NCI-H1048 (cell line): ENCODE measurements at regions not wholly inside any gene's neighbourhood (a gene's known extent, or its start where the extent isn't known, plus 50 kb on each side); places are given as distances from the start of the nearest gene placed in this dataset.
"Not testable (repeated sequence)": the region's sequence is repeated elsewhere in the genome, so short reads cannot be mapped to it uniquely, and the experiment has no call there.

ENCODE experiments used
- DNase-seq: peaks from one replicate; lab custom pipeline; 2025; lab: John Stamatoyannopoulos, UW

DNA sequence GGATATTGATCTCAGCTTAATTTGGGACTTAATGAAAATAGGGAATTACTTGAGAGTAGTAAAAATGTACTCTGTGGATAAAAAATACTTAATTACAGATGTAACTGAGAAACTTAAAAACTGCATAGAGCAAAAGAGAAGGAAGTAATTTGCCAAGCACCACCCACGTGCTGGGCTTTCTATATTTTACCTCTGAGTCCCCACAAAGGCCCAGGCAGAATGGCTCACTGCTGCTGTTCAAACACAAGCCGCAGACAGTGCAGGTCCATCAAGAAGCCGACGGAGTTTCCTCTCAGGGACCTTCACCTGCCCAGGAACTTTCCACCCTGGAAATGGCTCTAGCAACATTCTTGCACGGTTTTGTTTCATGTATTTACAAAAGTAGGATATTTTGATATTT lies 77.2 kb upstream of the TRPM1 start:
- no peak for DNase-seq

DNA sequence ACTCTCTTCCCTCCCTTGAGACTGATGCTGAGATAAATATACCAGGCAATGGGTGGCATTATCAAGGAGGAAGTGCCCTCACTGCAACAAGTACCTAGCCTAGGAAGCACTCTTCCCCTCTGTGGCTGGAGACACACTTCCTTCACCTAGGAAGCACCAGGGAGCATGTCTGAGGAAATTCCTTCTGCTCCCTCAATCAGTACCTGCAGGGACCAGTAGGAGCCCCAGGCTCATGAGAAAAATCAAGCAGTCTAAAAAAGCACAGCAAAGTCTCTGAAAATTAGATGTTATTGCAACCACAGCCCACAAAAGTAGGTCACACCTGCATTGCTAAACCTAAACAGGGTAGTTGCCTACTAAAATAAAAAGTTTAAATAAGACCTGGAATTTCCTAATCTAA lies 78.2 kb upstream of the TRPM1 start:
- DNase-seq = no peak

DNA sequence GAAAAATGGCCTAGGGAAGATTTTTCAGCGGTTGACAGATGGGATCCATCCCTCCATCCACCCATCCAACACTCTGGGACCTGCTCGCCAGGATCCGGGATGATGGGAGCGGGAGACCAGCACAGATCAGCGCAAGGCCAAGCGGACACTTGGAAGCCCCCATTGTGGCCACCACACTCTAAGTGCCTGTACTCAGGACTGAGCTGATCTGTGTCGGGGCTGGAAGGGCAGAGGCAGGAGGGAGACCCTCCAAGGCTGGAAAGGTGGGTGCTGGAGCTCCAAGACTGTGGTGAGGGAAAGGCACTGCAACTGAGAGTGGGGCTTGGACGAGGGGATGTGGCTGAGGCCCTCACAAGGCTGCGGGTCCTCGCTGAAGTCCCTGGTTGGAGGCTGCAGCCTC lies 91.8 kb upstream of the TRPM1 start:
- no peak for DNase-seq

DNA sequence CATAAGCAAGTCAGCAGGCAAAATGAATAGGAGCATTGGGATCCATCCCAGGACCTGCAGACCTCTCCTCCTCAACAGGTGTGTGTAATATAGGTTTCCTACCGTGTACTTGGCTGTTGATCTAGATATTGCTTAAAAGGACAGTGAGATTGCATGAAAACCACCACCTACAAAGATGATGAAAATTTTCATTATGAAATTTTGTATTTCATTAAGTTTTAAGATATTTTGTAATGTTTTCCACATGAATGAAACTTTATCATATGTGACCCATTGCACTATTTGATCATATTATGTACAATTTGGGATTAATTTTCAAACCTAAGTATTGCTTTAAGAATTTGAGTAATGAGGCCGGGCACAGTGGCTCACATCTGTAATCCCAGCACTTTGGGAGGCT lies 94.3 kb upstream of the TRPM1 start:
- DNase-seq = no peak

DNA sequence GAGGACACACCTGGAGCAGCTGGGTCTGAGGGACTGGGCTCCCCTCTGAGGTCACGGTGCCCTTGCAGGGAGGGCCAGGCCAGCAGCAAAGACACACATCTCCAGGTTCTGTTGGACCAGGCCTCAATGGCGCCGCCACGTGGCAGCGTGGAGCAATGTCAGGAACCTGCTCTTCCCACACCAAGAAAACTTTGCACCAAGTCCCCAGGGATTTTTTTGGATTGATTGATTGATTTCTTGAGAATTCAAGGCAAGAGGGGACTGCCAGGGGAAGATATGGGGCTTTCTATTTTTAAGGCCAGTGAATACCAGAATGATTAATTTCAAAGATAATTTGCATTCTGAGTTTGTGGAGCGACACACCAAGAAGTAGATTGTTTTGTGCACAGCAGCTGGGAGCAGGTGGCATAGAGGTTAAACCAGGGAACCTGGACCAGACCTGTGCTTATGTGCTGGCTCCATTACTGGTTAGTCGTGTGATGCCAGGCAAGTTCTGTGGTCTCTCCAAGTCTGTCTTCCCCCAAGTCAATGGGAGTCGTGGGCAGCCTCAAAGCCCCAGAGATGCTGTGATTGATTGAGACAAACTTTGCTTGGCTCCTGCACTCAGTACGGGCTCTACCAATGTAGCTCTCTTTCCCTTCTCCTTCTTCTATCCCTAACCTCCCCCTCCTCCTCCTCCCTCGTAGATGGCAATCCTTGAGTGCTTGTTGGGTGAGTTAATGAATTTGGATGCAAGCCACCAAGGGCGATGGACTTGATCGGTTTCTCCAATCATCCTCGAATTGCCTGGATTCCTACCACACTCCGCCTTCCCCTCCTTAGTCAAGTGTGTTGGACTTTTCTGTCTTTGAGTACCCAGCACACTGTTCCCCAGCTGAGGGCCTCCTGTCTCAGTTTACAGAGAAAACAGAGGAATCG lies 96.2 kb upstream of the TRPM1 start:
- DNase-seq = no peak

DNA sequence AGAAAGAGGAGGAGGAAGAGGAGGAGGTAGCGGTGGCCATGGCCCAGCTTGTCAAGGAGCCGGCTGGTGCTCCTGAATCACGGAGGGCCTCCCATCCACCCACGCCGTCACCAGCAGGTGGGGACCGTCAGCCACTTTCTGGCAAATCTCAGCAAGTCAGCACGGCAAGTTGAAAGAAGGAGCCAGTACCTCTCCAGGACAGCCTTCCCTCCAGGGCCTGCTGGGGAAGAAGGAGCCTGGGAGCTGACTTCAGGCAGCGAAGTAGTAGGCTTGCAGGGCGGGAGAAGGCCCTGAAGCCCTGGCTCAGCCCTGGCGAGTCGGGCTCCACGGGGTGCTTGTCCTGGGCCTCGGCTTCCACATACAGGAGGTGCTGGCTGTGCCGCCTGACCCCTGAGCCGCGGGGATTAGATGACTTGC lies 99.2 kb upstream of the TRPM1 start:
- DNase-seq = no peak

DNA sequence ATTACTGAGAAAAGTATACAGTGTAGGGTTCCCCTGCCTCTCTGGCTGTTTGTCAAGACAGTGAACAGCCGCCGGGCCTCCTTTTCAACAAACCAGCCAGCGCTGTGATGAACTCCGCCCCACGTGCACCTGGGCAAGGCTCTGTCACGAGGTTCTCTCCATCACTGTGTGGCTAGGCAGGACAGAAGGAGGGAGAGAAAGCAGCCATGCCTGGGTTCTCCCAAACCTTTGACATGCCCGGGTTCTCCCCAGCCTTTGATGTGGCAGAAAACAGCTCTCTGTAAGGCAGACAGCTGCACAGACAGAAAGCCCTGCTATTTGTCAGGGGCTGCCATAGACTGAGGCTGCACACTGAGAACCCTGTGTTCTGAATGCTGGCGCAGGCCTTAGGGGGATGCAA lies 101.4 kb upstream of the TRPM1 start:
- no peak for DNase-seq

DNA sequence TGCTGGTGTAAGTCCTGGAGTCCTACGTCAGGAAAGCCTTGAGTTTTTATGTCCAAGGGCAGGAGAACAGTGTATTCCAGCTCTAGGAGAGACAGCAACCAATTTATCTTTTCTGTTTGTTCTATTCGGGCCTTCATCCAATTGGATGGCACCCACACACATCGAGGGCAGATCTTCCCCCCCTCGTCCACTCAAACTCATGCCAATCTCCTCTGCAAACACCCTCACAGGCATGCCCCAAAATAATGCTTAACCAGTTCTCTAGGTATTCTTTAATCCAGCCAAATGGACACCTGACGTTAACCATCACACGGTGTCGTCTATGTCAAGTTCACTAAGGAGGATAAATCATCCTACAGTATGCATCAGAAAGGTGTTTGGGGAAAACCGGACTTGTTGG lies 102.5 kb upstream of the TRPM1 start:
- no peak for DNase-seq

DNA sequence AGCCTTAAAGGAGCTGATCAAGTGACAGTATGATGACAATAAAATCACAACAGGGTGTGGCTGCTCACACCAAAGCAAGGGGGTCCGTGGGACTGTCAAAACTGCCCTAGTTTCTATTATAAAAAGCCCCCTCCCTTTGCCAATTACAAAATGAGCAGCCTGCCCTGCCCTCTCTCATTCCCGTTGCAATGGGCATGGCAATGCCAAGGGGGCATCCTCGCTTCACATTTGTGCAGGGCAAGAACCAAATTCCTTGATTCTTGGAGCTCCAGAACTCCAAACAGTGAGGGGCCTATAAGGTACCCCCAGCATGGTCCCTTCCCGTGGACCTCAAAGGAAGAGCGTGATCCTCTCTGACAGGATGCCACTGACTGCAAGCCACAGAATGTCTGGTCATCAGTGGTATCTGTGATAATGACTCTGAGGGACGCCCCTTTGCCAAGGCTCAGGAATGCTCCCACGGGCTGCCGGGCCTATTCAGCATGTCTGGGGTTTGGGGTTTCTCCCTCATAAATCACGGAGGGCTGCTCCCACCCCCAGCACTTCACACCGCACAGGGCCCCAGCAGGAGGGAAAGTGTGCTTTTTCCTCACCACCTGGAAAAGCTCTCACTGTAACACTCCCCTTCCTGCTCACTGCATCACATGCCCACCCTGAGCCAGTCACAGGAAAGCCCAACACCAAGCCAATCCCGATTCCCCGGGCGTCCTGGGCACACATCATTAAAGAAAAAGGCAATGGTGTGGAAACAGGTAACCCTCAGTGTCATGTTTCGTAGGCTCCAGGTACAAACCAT lies 105.1 kb upstream of the TRPM1 start:
- DNase-seq = no peak

DNA sequence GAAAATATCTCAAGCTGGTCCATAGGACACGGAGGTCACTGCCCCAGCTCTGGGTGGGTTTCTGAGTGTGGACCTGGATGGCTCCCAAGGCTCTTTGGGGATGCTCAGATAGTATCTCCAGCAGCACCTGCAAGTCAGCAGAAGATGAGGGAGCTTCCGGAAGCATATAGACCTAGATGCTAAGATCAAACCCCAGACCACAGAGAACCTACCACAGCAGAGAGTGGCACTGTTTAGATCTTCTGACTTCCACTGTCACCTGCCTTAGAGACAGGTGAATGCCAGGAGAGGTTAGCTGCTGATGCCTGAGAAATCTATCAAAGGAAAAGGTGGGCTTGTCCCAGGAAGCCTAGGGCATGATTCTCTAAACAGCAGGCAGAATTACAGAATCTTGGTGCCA lies 105.7 kb upstream of the TRPM1 start:
- DNase-seq = no peak

DNA sequence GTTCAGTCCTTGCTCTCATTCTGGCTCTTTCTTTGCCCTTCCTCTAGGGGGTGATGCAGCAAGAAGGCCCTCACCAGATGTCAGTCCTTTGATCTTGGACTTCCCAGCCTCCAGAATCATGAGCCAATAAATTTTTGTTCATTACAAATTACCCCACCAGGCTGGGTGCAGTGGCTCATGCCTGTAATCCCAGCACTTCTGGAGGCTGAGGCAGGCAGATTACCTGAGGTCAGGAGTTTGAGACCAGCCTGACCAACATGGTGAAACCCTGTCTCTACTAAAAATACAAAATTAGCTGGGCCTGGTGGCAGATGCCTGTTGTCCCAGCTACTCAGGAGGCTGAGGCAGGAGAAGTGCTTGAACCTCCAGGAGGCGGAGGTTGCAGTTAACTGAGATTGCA lies 106.3 kb upstream of the TRPM1 start:
- DNase-seq = not testable (repeated sequence)

DNA sequence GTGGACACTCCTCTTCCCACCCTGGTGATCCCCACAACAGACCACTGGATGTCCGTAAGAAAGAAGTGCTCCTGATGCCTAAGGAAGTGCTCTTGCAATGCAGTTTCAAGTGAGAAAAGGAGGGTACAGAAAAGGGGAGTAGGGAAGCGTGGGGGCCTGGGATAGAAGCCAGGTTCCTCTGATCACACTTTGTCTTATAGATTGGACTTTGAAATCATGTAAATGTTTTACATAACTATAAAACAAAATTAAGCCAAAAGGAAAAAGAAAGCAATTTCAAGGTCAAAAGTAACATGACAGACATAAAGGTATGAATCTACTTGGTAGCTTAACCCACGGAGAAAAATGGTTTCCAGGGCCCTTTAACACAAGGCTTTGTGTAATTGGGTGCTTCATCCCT lies 107.3 kb upstream of the TRPM1 start:
- DNase-seq = no peak

DNA sequence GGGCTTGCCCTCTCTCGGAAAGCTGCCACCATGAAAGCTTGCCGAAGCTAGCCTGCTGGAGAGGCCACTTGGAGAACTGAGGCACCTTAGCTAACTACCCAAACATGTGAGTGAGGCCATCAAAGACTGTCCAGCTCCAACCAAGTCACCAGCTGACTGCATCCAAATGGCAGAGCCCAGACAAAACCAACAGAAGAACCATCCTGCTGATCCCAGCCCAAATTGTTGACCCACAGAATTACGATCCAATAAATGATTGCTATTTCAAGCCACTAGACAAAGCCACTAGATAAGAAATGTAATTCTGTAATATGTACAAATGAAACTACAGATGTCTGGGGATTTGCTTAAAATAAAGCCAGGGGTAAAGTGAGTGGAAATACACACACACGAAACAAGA lies 109.8 kb upstream of the TRPM1 start:
- DNase-seq = no peak

DNA sequence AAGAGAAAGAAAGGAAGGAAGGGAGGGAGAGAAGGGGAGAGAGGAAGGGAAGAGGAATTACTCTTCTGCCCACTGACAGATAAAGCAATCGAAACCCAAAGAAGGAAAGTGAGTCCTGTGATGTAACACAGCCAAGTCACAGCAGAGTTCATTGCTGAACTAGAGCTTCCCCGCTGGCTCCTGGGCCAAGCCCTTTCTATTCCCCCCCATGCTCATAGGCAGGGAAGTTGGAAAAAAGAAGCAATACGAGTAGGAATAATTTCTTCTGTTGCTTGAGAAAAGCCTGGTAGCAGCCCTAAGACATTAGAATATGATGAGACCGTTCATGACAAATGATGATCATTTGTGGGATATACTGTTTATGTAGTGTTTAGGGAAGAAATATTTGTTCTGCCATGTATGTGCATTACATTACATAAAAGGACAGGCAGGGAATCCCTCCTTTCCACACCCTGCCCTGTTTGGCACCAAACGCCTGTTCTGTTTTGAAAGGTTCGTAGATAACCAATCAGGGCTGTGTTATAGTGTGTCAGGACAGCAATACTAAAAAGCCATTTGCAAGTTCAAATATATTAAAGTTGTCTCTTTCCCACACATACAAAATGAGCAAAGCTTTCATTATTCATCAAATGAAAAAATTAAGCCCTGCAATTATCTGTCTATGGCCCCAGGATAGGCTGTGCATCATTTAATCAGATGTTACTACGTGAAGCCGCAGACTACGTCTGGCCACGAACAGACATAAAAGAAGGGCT lies 111.0 kb upstream of the TRPM1 start:
- DNase-seq = no peak

DNA sequence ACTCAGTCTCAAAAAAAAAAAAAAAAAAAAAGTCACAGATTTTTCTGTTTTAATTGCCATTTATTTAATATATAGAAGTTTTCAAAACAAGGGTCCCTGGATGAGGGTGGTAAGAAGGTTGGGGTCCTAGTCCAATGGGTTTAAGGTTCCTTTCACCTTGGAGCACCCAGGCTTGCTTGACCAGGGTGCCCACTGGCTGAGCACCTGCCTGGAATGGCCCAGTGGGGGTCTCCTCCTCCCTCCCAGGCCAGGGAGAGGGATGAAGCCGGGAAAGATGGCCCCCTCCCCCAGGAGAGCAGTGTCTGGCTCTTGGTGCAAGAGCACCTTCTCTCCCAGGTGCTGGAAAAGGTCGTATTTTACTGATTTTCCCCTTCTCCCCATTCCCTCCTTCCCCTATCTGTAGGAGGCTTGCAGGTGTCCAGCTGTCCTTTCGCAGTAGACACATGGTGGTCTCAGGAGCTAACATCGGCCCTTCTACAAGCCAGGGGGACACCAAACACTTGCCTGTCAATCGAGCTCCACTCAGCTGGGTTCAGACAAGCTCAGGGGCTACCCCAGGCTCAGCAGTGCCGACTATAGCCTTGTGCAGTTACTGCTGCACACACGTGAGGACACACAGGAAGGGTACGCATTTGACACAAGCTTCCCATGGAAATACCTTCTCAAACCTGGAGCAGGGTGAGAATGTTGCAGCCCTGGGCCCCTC lies 112.3 kb upstream of the KLF13 start:
- no peak for DNase-seq

DNA sequence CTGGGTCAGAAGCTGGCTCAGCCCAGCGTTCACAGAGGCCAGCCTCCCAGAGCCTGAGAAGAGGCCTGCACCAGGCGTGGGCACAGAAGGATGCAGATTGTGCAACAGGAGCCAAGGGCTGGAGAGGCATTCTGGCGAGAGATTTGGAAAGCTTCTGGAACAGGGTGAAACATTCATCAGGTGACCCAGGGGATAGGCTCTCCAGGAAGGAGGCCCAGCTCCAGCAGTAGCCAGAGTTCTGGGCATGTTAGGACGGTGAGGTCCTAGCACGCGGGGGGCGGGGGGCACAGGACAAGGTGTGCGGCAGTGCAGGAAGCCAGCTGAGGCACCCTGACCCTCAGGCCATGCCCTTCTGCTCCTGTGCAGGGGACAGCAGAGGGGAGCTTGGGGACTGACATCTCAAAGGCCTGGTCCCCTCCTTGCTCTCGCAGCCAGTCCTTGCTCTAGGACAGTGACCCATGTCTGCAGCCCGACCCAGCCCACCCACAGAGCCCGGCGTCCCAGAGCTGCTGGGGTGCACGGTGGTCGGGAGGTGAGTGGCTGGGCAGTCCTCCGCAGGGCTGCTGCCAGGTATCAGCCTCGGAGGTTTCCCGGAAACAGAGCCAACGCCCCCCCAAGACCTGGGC lies 111.7 kb upstream of the KLF13 start:
- DNase-seq = no peak

DNA sequence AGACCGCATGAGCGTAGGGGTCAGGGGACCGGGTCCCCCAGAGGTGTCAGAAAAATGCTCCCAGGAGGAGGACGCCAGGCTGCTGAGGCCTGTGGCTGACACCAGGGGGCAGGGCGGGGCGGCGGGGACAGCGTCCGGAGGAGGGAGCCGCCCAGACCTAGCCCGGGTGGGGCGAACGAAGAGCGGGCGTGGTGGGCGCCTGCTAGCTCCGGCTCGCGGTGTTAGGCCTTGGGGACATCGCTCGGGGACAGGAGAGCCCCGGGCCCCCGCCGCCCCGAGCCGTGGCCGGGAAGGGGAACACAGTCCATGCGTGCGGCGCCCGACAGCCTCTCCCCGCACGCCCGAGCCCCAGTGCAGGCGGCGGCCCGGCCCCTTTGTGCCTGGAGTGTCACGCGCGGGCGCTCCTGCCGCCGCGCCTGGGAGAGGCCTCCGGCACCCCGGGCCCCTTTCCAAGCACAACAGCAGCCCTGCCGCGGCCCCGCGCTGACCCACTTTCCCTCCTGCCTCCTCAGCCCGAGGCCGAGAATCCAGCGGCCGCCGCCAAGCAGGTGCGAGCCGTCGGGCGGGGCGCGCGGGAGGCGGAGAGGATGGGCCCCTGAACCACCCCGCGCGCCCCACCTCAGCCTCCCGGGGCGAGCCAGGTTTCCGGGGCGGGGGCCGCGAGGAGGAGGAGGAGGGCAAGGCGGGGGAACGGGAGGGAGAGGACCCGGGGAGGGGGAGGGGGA lies 111.0 kb upstream of the KLF13 start:
- peak; percentile 43 for DNase-seq

DNA sequence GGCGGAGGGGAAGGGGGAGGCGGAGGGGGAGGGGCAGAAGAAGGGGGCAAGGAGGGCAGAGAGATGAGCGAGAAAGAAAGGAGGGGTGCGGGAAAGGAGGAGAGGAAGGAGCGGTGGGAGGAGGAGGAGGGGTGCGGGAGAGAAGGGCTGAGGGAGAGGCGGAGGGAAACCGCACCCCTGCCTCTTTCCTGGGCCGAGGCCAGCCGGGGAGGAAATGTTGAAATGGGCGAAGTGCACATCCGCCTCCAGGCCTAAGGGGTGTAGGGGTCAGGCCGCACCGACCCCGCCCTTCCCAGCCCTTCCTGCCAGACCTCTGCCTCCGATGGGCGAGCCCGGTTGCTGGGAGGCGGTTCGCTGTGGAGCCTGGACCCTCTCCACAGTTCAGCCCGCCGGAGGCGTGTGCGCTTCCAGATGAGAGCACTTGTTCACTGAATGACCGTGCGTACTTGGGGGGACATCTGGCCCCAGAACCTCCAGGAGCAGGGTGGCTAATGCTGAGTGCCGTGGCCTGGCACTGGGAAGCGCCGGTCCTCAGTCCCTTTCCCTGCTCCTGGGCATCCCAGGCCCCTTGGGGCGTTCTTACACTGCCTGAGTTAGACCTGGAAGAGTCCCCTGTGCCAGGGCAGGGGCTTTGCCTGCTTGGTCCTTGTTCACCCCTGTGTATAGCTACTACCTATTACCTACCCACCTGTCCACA lies 110.3 kb upstream of the KLF13 start:
- DNase-seq = no peak

DNA sequence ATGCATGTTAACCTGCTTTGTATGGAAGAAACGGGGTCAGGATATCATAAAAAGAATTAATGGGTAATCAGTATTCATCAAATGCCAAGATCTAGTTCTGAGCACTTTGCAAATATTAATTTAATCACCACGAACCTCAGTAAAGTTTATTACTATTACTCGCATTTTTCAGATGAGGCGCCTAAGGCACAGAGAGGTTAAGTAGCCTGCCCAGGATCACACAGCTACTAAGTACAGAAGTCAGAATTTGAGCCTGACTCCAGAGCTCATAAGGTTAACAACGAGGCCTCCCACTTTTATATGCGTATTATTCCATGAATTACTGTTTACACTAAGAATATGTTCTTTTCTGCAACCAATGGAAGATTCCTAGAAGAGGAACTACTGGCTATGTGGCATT lies 109.6 kb upstream of the KLF13 start:
- DNase-seq = no peak

DNA sequence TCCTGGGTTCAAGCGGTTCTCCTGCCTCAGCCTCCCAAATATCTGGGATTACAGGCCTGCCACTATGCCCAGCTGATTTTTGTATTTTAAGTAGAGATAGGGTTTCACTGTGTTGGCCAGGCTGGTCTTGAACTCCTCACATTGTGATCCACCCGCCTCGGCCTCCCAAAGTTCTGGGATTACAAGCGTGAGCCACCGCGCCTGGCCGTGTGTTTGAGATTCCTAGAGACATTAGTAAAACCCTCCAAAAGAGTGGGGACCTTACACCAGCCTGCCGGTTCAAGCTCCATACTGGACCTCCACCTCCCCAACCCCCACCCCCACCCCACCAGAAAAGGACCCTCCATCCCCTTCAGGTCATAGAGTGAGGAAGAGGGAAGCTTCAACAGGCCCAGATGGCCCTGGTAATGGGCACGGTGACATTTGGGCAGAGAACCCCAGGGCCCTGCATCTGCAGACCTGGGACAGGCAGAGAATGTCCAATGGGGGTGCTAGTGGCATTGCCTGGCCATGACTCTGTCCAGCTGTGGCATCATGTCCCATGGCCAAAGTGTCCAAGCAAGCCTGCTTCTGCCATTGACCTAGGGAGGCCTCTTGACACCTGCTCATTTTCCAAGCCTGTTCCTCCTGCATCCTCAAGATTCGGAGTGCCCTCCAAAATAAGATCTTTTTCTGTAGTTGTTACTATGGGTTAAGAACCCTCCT lies 108.9 kb upstream of the KLF13 start:
- no peak for DNase-seq
